ENCODE measurements at regions not wholly inside any gene's neighbourhood (a gene's known extent, or its start where the extent isn't known, plus 50 kb on each side); places are given as distances from the start of the nearest gene placed in this dataset.

DNA sequence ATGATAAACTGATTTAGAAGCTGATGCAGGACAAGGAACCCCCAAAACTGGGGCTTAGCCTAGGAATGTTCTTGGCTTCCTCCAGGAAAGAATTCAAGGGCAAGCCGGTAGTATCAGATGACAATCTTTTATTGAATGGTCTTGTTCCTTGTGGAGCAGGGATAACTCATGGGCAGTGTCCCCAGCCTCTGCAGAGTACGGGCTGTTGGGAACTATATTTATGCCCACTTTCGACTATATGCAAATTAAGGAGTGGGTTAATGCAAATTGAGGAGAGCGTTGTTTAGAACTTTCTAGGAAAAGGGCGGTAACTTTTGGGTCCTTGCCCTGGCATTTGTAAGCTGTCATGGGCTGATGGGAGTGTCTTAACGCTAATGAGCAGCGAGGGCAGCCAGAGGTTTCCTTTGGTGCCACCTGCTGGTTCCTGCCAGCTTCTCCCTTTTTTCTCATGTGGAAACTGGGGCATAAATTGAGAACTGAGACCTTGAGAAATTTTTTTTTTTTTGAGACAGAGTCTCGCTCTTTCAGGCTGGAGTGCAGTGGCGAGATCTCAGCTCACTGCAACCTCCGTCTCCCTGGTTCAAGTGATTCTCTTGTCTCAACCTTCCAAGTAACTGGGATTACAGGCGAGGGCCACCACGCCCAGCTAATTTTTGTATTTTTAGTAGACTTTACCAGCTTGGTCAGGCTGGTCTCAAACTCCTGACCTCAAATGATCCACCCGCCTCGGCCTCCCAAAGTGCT, 79.4 kb upstream of the ABCC4 start:
- peaks cover 3 to 5% of the 10 kb centered on the region in 2 donors for H3K27me3 Mint-ChIP-seq
- no peak overlapping the region for H3K27ac Mint-ChIP-seq
- peaks cover 3 to 5% of the 10 kb centered on the region in 2 donors for H3K4me1 Mint-ChIP-seq (ENCODE audit: low read depth in 2 of 2)
- no peaks in the 10 kb centered on the region for H3K9me3 Mint-ChIP-seq
- no peak overlapping the region for H3K4me3 Mint-ChIP-seq
- ATAC-seq = peak; percentile 79 to 81
- H3K36me3 Mint-ChIP-seq = no peaks in the 10 kb centered on the region
- peak; percentile 66 for DNase-seq (ENCODE audit: low spot score)

DNA sequence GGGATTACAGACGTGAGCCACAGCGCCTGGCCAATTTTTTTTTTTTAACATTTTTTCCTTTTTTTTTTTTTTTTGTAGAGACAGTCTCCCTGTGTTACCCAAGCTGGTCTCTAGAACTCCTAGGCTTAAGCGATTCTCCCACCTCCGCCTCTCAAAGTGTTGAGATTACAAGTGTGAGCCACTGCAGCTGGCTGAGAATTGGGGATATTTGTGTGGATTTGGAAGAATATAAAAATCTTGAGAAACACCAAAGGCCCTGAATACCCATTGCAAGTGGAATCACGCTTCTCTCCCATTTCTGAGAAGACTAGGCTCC, 79.9 kb upstream of the ABCC4 start:
- DNase-seq (ENCODE audit: low spot score) (no peak), ATAC-seq (no peak)
- peaks cover 0 to under 1% of the 10 kb centered on the region in 2 donors for H3K27me3 Mint-ChIP-seq
- H3K4me3 Mint-ChIP-seq = no peak overlapping the region
- H3K4me1 Mint-ChIP-seq (ENCODE audit: low read depth in 2 of 2) = peaks cover 3 to 5% of the 10 kb centered on the region in 2 donors
- H3K9me3 Mint-ChIP-seq = no peaks in the 10 kb centered on the region
- H3K36me3 Mint-ChIP-seq = no peaks in the 10 kb centered on the region
- no peak overlapping the region for H3K27ac Mint-ChIP-seq

- H3K4me1 Mint-ChIP-seq (ENCODE audit: low read depth in 2 of 2) = peaks cover 3 to 5% of the 10 kb centered on the region in 2 donors
- no peaks in the 10 kb centered on the region for H3K9me3 Mint-ChIP-seq
- no peaks in the 10 kb centered on the region for H3K27me3 Mint-ChIP-seq
- ATAC-seq = no peak
- no peak for DNase-seq (ENCODE audit: low spot score)
- no peak overlapping the region for H3K27ac Mint-ChIP-seq
- no peak overlapping the region for H3K4me3 Mint-ChIP-seq
- no peaks in the 10 kb centered on the region for H3K36me3 Mint-ChIP-seq
These were observed 81.2 kb upstream of the ABCC4 start for GRCh38 chr13:95382411-95382810.

- no peak for ATAC-seq
- DNase-seq (ENCODE audit: low spot score) = no peak
- H3K27ac Mint-ChIP-seq = no peak overlapping the region
- no peak overlapping the region for H3K4me3 Mint-ChIP-seq
- peaks cover 3 to 5% of the 10 kb centered on the region in 2 donors for H3K4me1 Mint-ChIP-seq (ENCODE audit: low read depth in 2 of 2)
- no peaks in the 10 kb centered on the region for H3K9me3 Mint-ChIP-seq
- H3K36me3 Mint-ChIP-seq = no peaks in the 10 kb centered on the region
- peaks cover 0 to 4% of the 10 kb centered on the region in 2 donors for H3K27me3 Mint-ChIP-seq
These were observed 81.7 kb upstream of the ABCC4 start for GRCh38 chr13:95382916-95383315.

- H3K27me3 Mint-ChIP-seq = peaks cover 14 to 24% of the 10 kb centered on the region in 2 donors
- H3K4me3 Mint-ChIP-seq = no peak overlapping the region
- no peak for DNase-seq (ENCODE audit: low spot score)
- no peak for ATAC-seq
- H3K36me3 Mint-ChIP-seq = no peaks in the 10 kb centered on the region
- H3K9me3 Mint-ChIP-seq = no peaks in the 10 kb centered on the region
- peaks cover 2 to 4% of the 10 kb centered on the region in 2 donors for H3K4me1 Mint-ChIP-seq (ENCODE audit: low read depth in 2 of 2)
- H3K27ac Mint-ChIP-seq = no peak overlapping the region
These were observed 84.1 kb upstream of the ABCC4 start for GRCh38 chr13:95385373-95385772.

DNA sequence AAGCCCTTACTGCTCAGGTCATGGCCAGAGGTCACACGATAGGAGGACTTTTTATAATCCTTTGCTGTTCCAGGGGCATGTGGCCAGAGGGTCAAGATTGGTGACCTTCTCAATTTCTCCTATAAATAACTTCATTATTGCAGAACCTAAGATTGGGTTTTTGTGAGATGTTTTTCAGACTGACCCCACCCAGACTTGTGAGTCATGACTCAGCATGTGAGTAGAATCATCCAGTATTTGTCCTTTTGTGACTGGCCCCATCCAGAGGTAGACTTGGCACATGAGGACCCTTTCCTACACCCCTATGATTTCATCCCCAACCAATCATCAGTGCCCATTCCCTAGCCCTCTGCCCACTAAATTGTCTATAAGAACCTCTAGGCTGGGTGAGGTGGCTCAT, 84.5 kb upstream of the ABCC4 start:
- Mint-ChIP-seq H3K4me3 (no peak overlapping the region), H3K27me3 (peaks cover 17 to 29% of the 10 kb centered on the region in 2 donors), H3K9me3 (no peaks in the 10 kb centered on the region), H3K4me1 (ENCODE audit: low read depth in 2 of 2) (no peaks in the 10 kb centered on the region), H3K27ac (no peak overlapping the region), H3K36me3 (no peaks in the 10 kb centered on the region)
- ATAC-seq = no peak
- no peak for DNase-seq (ENCODE audit: low spot score)

DNA sequence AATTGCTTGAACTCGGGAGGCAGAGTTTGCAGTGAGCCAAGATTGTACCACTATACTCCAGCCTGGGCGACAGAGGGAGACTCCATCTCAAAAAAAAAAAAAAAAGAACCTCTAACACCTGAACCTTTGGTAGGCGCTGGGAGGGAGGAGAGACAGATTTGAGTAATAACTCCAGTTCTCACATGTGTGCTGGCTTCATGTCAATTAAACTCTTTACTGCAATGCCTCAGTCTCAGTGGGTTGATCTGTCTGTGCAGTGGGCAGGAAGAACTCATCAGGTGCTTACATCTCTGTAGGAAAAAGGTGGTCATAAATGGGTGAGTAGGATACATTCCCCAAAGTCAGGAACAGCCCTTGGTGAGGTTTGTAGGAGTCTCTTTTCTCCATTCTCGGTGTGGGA, 85.1 kb upstream of the ABCC4 start:
- no peak overlapping the region for H3K4me3 Mint-ChIP-seq
- no peak for ATAC-seq
- no peak overlapping the region for H3K27ac Mint-ChIP-seq
- peaks cover 19 to 34% of the 10 kb centered on the region in 2 donors for H3K27me3 Mint-ChIP-seq
- H3K36me3 Mint-ChIP-seq = no peaks in the 10 kb centered on the region
- no peak for DNase-seq (ENCODE audit: low spot score)
- no peaks in the 10 kb centered on the region for H3K9me3 Mint-ChIP-seq
- no peaks in the 10 kb centered on the region for H3K4me1 Mint-ChIP-seq (ENCODE audit: low read depth in 2 of 2)

GRCh38 chr13:95387733-95388207, 86.5 kb upstream of the ABCC4 start:
- ATAC-seq (no peak), DNase-seq (ENCODE audit: low spot score) (no peak)
- Mint-ChIP-seq H3K4me3 (no peak overlapping the region), H3K9me3 (no peaks in the 10 kb centered on the region), H3K27me3 (peaks cover 21 to 38% of the 10 kb centered on the region in 2 donors), H3K27ac (no peak overlapping the region), H3K36me3 (no peaks in the 10 kb centered on the region), H3K4me1 (ENCODE audit: low read depth in 2 of 2) (no peaks in the 10 kb centered on the region)

- Mint-ChIP-seq H3K27ac (no peak overlapping the region), H3K27me3 (peaks cover 21 to 38% of the 10 kb centered on the region in 2 donors), H3K4me1 (ENCODE audit: low read depth in 2 of 2) (no peaks in the 10 kb centered on the region), H3K4me3 (no peak overlapping the region), H3K36me3 (no peaks in the 10 kb centered on the region), H3K9me3 (no peaks in the 10 kb centered on the region)
- DNase-seq (ENCODE audit: low spot score) = no peak
- no peak for ATAC-seq
These were observed 87.3 kb upstream of the ABCC4 start for GRCh38 chr13:95388420-95389079.

DNA sequence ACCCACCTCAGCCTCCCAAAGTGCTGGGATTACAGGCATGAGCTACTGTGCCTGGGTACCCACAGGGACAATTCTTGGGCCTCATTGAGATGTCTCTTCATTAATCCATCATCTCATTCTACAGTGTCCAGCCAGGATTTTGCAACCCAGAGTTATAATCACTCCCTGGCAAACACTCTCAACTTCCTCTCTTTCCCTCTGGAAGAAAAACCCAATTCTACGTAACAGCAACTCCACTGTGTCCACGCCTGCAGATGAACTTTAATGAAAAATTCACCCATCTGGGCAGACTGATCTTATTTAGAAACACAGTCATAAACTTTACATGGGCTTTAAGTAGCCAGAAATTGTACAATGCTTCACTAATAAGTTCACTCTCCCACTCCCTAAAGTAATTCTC, 90.1 kb upstream of the ABCC4 start:
- no peak for ATAC-seq
- no peak for DNase-seq (ENCODE audit: low spot score)
- H3K27me3 Mint-ChIP-seq = peaks cover 30 to 52% of the 10 kb centered on the region in 2 donors

GRCh38 chr13:95391785-95392184, 90.5 kb upstream of the ABCC4 start:
- Mint-ChIP-seq H3K27me3 (peaks cover 30 to 52% of the 10 kb centered on the region in 2 donors), H3K4me3 (no peak overlapping the region), H3K27ac (no peak overlapping the region), H3K36me3 (no peaks in the 10 kb centered on the region), H3K9me3 (no peaks in the 10 kb centered on the region), H3K4me1 (ENCODE audit: low read depth in 2 of 2) (no peaks in the 10 kb centered on the region)
- ATAC-seq (peak in 1 of 2 donors; percentile 52), DNase-seq (ENCODE audit: low spot score) (no peak)

More for the DNA sequence above, 90.1 kb upstream of the ABCC4 start:
- Mint-ChIP-seq H3K9me3 (no peaks in the 10 kb centered on the region), H3K36me3 (no peaks in the 10 kb centered on the region), H3K27ac (no peak overlapping the region), H3K4me1 (ENCODE audit: low read depth in 2 of 2) (no peaks in the 10 kb centered on the region), H3K4me3 (no peak overlapping the region)

- H3K4me3 Mint-ChIP-seq = no peak overlapping the region
- no peaks in the 10 kb centered on the region for H3K9me3 Mint-ChIP-seq
- H3K4me1 Mint-ChIP-seq (ENCODE audit: low read depth in 2 of 2) = no peaks in the 10 kb centered on the region
- DNase-seq (ENCODE audit: low spot score) (no peak), ATAC-seq (no peak)
- no peaks in the 10 kb centered on the region for H3K36me3 Mint-ChIP-seq
- H3K27ac Mint-ChIP-seq = no peak overlapping the region
- peaks cover 30 to 52% of the 10 kb centered on the region in 2 donors for H3K27me3 Mint-ChIP-seq
These were observed 91.3 kb upstream of the ABCC4 start for GRCh38 chr13:95392597-95392996.

GRCh38 chr13:95403349-95404140, 102.3 kb upstream of the ABCC4 start:
- Mint-ChIP-seq H3K4me1 (ENCODE audit: low read depth in 2 of 2) (peaks cover 5 to 9% of the 10 kb centered on the region in 2 donors), H3K36me3 (no peaks in the 10 kb centered on the region), H3K9me3 (no peaks in the 10 kb centered on the region), H3K4me3 (peak overlapping the region; percentile 89), H3K27ac (no peak overlapping the region), H3K27me3 (peaks cover 7 to 8% of the 10 kb centered on the region in 2 donors)
- DNase-seq (ENCODE audit: low spot score) (no peak), ATAC-seq (peak in 1 of 2 donors; percentile 7)

Measured in natural killer cell treated with Interleukin-12 subunit alpha and Interleukin-12 subunit beta and Interleukin-15 and Interleukin-18, amount 100 ng/mL, for 72 hours (primary cell).